ENCODE measurements at regions not wholly inside any gene's neighbourhood (a gene's known extent, or its start where the extent isn't known, plus 50 kb on each side); places are given as distances from the start of the nearest gene placed in this dataset.

DNA sequence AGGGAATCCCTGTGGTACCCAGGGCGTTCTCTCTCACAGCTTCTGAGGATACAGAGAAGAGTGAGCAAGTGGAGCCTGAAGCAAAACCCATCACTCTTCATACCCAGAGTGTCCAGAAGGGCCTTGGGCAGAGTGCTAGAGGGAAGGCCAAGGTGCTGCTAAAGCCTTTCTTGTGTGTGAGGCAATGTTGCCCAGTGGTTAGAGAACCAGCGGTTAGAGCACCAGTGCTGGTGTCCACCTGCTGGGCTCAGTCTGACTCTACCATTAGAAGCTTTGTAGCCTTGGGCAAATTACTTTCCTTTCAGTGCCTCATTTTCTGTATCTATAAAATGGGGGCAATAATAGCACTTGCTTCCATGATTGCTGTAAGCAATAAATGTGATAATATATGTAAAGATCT, 210.5 kb upstream of the SKOR2 start:
- TF ChIP-seq, protein P1, sequence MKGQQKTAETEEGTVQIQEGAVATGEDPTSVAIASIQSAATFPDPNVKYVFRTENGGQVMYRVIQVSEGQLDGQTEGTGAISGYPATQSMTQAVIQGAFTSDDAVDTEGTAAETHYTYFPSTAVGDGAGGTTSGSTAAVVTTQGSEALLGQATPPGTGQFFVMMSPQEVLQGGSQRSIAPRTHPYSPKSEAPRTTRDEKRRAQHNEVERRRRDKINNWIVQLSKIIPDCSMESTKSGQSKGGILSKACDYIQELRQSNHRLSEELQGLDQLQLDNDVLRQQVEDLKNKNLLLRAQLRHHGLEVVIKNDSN (IDR thresholded peaks at IDR 0.05), result no peak
- TF ChIP-seq TEAD4 (IDR thresholded peaks at IDR 0.05), result no peak
- no peak for TF ChIP-seq YY1 (IDR thresholded peaks at IDR 0.05; ENCODE audit: low read depth)
- TF ChIP-seq CEBPB (IDR thresholded peaks at IDR 0.05), result no peak
- TF ChIP-seq EP300 (IDR thresholded peaks at IDR 0.05; ENCODE audit: borderline replicate concordance), result no peak
- TF ChIP-seq, protein P2, sequence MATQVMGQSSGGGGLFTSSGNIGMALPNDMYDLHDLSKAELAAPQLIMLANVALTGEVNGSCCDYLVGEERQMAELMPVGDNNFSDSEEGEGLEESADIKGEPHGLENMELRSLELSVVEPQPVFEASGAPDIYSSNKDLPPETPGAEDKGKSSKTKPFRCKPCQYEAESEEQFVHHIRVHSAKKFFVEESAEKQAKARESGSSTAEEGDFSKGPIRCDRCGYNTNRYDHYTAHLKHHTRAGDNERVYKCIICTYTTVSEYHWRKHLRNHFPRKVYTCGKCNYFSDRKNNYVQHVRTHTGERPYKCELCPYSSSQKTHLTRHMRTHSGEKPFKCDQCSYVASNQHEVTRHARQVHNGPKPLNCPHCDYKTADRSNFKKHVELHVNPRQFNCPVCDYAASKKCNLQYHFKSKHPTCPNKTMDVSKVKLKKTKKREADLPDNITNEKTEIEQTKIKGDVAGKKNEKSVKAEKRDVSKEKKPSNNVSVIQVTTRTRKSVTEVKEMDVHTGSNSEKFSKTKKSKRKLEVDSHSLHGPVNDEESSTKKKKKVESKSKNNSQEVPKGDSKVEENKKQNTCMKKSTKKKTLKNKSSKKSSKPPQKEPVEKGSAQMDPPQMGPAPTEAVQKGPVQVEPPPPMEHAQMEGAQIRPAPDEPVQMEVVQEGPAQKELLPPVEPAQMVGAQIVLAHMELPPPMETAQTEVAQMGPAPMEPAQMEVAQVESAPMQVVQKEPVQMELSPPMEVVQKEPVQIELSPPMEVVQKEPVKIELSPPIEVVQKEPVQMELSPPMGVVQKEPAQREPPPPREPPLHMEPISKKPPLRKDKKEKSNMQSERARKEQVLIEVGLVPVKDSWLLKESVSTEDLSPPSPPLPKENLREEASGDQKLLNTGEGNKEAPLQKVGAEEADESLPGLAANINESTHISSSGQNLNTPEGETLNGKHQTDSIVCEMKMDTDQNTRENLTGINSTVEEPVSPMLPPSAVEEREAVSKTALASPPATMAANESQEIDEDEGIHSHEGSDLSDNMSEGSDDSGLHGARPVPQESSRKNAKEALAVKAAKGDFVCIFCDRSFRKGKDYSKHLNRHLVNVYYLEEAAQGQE (IDR thresholded peaks at IDR 0.05; ENCODE audit: low read depth), result no peak
- TF ChIP-seq FOXM1 (IDR thresholded peaks at IDR 0.05; ENCODE audit: borderline replicate concordance, low read depth), result no peak
- TF ChIP-seq RAD21 (IDR thresholded peaks at IDR 0.05; ENCODE audit: low read depth), result no peak
- TF ChIP-seq TAF1 (IDR thresholded peaks at IDR 0.05; ENCODE audit: low read depth), result no peak
- no peak for TF ChIP-seq NFIC (IDR thresholded peaks at IDR 0.05)
- TF ChIP-seq EGR1 (IDR thresholded peaks at IDR 0.05), result no peak
- TF ChIP-seq, protein P3, sequence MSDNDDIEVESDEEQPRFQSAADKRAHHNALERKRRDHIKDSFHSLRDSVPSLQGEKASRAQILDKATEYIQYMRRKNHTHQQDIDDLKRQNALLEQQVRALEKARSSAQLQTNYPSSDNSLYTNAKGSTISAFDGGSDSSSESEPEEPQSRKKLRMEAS (IDR thresholded peaks at IDR 0.05), result no peak
- TF ChIP-seq ZBTB7A (IDR thresholded peaks at IDR 0.05; ENCODE audit: low read depth), result no peak
- TF ChIP-seq CREB1 (IDR thresholded peaks at IDR 0.05; ENCODE audit: low read depth), result no peak
- no peak for TF ChIP-seq TCF12 (IDR thresholded peaks at IDR 0.05; ENCODE audit: low read depth)

DNA sequence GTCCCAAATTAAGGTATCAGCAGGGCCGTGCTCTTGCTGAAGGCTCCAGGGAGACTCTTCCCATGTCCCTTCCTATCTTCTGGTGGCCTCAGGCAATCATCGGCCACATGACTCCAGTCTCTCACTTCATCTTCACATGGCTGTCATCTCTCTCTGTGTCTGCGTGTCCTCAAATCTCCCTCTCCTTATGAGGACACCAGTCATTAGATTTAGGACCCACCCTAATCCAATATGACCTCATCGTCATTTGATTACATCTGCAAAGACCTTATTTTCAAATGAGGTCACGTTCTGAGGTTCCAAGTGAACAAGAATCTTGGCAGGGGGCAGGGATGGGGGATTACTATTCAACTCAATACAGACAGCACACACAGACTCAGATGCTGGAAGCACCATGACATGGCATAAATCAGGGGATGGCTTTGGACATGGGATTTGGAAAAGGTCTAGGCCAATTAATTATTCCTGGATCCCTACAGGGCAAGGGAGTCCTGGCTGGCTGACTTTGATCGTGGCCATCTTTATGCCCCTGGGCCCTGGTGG, 210.0 kb upstream of the SKOR2 start:
- TF ChIP-seq EGR1 (IDR thresholded peaks at IDR 0.05) (no peak), TAF1 (IDR thresholded peaks at IDR 0.05; ENCODE audit: low read depth) (no peak), TCF12 (IDR thresholded peaks at IDR 0.05; ENCODE audit: low read depth) (no peak), NFIC (IDR thresholded peaks at IDR 0.05) (no peak), FOXM1 (IDR thresholded peaks at IDR 0.05; ENCODE audit: borderline replicate concordance, low read depth) (no peak), RAD21 (IDR thresholded peaks at IDR 0.05; ENCODE audit: low read depth) (no peak), ZBTB7A (IDR thresholded peaks at IDR 0.05; ENCODE audit: low read depth) (no peak), YY1 (IDR thresholded peaks at IDR 0.05; ENCODE audit: low read depth) (no peak)
- TF ChIP-seq, protein P3 (IDR thresholded peaks at IDR 0.05), result no peak
- TF ChIP-seq, protein P1 (IDR thresholded peaks at IDR 0.05), result no peak
- TF ChIP-seq, protein P2 (IDR thresholded peaks at IDR 0.05; ENCODE audit: low read depth), result no peak

DNA sequence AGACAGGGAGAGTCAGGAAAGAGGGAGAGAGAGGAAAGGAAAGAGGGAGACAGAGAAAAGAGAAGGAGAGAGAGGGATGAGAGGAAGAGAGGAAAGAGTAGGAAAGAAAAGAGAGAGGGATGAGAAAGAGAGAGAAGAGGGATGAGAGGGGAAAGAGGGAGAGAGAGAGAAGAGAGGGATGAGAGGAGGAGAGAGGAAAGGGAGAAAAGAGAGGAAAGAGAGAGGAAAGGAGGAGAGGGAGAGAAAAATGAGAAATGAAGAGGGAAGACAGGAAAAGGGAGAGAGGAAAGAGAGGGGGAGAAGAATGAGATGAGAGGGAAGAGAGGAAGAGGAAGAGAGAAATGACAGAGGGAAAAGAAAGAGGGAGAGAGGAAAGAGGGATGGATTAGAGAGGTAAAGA, 207.0 kb upstream of the SKOR2 start:
- TF ChIP-seq TAF1 (IDR thresholded peaks at IDR 0.05; ENCODE audit: low read depth) (no peak), RAD21 (IDR thresholded peaks at IDR 0.05; ENCODE audit: low read depth) (no peak), ZBTB7A (IDR thresholded peaks at IDR 0.05; ENCODE audit: low read depth) (no peak), FOXM1 (IDR thresholded peaks at IDR 0.05; ENCODE audit: borderline replicate concordance, low read depth) (no peak), EGR1 (IDR thresholded peaks at IDR 0.05) (no peak), EP300 (IDR thresholded peaks at IDR 0.05; ENCODE audit: borderline replicate concordance) (no peak), TEAD4 (IDR thresholded peaks at IDR 0.05) (no peak), CEBPB (IDR thresholded peaks at IDR 0.05) (no peak), YY1 (IDR thresholded peaks at IDR 0.05; ENCODE audit: low read depth) (no peak), CREB1 (IDR thresholded peaks at IDR 0.05; ENCODE audit: low read depth) (no peak), NFIC (IDR thresholded peaks at IDR 0.05) (no peak), TCF12 (IDR thresholded peaks at IDR 0.05; ENCODE audit: low read depth) (no peak)
- TF ChIP-seq, protein P3 (IDR thresholded peaks at IDR 0.05), result no peak
- TF ChIP-seq, protein P1 (IDR thresholded peaks at IDR 0.05), result no peak
- TF ChIP-seq, protein P2 (IDR thresholded peaks at IDR 0.05; ENCODE audit: low read depth), result no peak
